T-helper 1 cell treated with Interleukin-12 subunit alpha and Interleukin-12 subunit beta and Interleukin-4 antibody, amounts not matched to agents 30 ng/mL and 1 ng/mL, for 36 hours (primary cell): ENCODE measurements at regions not wholly inside any gene's neighbourhood (a gene's known extent, or its start where the extent isn't known, plus 50 kb on each side); places are given as distances from the start of the nearest gene placed in this dataset.

Source experiments
- intact Hi-C: fragments of 100-400 bp; cut with micrococcal nuclease; formaldehyde crosslinking; loops from one replicate; pipeline ENCODE4 v1.15.1; 2024

DNA sequence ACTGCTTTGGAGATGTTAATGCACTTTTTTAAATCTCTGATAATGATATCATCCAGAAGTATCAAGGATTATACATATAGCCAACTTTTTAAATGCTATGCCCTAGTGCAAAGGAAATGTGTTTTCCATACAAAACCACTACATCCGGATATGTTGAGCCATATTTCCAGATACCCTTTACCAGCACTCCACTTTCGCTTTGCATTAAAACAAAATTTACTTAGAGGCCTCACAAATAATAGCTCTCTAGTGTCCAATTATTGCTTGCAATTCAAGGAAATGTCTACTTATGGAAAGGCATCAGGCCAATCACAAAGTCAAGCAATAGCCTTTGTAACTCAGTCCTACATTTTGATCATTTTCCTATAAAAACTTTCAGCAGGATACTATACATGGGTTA is 1072.8 kb upstream of the INTU start:
- intact Hi-C loops: no loop called here

DNA sequence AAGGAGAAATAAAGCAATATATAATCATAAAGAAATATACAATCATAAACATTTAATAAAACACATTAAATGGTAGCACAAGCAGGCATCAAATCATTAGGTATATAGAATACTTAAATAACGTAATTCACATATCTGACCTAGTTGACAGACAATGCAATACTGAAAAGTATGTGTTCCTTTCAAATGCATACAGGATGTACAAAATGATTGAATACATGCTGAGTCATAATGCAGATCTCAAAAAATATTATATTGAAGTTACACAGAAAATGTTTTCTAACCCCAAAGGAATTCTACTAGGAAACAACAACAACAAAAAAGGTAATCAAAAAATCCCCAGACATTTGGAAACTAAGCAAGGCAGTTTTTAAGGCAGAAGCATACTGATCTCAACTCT is 1072.0 kb upstream of the INTU start:
- intact Hi-C loops: no loop called here

DNA sequence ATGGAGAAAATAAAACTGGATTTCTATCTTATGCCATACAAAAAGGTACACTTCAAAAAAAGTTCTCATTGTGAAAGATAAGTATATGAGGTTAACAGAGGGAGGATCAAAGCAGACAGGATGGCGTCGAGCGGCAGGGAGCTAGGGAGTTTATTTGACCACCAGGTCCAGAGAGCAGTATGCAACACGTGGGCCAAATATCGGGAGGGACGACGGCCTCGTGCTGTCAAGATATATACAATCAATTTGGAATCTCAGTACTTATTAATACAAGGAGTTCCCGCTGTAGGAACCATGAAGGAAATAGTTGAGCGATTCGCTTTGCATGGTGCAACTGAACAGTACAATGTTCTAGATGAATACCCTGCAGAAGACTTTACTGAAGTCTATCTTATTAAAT is 1069.4 kb upstream of the INTU start:
- intact Hi-C loops: no loop called here

DNA sequence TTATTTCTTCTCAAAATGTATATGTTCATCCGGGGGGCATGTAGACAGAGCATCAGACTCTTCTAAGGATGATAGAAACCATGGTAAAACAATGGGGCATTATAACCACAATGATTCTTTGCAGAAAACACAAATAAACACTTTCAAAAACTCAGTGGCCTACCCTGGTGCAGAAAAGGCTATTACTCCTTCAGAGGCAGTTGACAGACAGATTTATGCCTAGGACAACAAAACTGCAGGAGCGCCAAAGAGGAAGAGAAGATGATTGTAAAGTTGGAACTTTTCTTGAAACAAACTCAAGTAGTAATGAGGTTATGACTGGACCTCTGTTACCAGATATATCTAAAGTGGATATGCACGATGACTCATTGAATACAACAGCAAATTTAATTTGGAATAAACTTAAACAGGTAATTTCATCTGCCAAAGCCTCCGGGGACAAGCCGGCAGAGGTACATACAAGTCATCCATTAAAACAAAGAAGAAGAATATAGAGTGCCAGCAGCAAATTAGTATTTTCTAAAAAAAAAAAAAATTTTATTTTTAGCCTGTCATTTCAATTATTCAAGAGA is 1068.4 kb upstream of the INTU start:
- intact Hi-C loops: no loop called here

DNA sequence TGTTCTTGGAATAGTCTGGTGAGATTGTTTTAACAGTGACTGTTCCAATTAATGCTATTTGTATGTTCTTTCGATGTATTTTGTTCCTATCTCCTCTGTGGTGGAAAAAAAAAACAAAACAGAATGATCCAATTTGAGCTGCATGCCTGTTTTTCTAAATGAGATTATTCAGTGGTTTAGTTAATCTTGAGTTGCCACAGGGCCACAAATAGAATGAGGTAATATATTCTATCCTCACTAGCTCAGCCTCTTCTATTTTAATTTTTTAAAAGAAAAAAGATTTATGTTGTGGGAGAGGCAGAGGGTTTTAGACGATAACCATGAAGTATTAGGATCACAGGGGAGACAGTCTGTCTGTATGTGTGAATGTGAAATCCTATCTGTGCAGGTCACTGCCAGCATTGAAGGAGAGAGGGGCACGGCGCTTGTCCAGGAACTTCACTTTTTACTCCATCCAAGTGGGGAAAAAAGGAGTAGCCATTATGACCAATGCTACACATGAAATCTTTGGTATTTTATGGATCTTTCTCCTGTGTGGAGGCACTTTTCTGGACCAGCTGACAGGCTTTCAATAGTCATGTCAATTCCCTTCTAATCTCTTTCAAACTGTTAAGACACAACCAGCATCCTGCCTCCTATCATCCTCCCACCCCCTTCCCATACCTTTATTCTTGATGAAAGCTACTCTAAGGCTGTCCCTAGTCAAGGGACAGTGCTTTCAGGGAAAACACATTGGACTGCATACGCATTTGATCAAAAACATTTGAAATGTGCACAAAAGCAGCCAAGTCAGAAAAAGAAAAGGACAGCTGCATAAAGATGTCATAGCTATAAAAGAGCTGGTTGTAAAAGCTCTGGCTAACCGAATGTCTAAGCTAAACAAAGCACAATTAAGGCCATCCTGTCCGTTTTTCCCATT is 1063.8 kb upstream of the INTU start:
- intact Hi-C loops: no loop called here

DNA sequence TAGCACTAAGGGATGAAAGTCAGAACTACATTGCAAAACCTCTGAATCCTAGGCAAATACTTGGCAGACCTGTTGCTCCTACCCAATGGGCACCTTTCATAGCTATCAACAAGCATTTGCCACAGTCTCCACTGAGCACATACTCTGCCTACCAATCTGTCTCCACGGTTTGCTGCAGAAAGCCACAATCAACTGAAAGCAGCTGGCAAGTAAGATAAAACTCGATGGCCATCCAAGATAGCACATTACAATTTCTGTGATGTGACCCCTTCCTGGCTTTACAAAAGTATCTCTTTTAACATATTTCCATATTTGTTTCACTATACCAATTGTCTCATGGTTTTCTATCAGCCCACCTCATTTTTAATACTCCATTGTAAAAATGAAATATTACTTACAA is 1060.5 kb upstream of the INTU start:
- intact Hi-C loops: no loop called here

DNA sequence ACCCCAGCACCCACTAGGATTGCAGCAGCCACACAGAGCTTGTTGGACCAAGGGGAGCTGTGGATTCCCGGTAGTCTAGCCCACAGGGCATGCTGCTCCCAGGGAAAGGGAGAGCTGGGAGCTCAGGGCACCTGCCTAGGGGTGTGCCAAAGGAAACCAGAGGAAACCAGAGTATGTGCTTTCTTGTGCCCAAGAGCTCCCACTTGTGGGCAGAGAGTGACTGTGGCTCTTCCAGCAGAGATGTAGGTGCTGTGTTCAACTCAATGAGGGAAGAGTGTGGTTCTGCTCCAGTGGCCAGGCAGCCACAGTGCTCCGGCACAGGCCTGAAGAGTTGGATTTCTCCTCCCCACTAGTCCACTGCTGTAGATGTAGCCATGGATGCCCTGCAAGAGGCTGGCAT is 1050.0 kb upstream of the INTU start:
- intact Hi-C loops: no loop called here

DNA sequence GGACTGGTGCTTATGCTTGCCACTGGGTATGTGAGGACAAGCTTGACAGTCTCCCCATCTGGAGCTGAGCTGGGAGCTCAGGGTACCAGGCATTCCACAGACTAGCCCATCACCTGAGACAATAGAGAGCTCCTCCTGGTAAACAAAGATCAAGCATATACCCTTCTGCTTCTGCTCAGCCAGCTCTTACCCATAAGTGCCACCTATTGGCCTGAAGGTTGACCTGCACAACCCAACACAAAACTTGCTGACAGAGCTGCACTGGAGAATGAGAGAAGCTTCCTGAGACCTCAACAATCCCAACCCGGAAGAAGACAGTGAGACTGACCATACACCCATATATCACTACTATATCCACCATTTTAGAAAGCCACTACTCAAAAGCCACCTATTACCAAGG is 1049.2 kb upstream of the INTU start:
- intact Hi-C loops: no loop called here

DNA sequence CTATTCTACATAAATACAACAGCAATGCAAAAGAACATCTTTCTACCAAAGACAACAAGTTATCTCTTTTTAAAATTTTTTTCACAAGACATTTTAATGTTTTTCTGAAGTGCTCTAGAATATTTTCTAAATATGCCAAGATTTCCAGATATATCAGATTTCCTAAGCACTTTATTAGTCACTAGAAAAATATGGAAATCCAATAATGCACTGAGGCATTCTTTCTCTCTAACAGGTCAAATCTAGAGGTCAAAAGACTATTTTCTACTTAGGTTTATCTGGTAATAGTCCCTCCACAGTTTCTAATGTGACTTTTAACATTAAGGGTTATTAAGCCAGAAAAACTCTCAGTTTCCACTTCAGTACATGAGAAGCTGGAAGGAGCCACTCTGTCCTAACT is 1041.2 kb upstream of the INTU start:
- intact Hi-C loops: no loop called here

DNA sequence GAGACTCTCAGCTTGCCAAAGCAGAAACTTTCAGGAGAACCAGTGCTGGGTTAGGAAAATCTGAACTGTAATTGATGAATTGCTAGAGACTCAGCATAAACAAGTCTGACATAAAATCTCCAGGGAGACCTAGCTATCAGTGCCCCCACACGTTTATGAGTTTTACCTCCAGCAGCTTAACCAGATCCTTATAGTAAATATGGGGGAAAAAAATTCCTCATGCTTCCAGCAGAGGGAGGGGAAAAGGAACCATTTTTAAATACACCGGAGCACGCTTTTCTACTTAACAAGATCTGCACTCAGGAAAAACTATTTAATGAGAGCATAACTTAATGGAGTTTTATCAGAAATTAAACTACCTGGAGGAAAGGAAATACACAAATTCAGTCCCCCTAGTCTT is 1040.7 kb upstream of the INTU start:
- intact Hi-C loops: no loop called here

DNA sequence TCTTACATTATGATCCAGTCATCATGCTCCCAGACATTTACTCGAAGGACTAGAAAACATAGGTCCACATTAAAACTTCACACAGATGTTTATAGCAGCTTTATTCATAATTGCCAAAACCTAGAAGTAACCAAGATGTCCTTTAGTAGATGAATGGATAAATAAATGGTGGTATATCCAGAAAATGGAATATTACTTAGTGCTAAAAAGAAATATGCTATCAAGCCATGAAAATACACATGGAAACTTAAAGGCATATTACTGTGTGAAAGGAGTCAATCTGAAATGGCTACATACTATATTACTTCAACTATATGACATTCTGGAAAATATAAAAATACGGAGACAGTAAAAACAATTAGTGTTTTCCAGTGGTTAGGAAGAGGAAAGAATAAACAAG is 1039.1 kb upstream of the INTU start:
- intact Hi-C loops: no loop called here

DNA sequence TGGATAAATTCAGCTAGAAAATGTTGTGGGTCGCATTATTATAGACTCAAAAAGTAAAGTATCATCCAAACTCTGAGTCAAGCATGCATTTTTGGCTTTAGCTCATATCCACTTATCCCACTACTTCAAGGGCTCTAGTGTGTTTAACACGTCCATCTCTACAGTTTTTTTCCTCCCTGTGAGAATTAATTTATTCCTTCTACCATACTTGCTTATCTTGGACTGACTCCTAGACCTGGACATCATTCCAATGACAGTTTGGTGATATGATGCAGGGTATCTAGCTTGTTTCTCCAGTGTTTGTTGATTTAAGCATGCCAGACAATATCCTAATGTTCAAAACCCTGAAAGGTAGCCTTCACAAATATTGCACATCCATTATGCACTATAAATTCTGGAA is 1037.1 kb upstream of the INTU start:
- intact Hi-C loops: no loop called here

DNA sequence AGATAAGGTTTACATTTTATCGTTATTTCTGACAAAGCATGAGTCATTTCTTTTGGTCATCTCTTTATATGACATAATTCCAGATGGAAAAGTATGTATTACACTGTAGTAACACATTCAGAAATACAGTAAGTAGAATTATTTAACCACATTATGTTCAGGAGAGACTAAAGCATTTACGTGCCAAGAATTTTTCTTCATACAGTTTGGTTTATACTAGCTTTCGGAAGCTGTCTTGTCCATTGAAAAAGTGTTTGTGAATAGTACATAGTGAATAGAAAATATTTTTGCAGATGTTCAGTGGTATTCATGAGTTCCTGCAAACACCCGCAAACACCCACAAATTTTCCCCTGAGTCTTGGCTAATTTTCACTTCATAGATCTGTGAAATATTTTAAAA is 1033.0 kb upstream of the INTU start:
- intact Hi-C loops: loop anchor here (10.0 kb wide), 1 partner anchor 1285 kb away; the partner anchor contains the start of gene FAT4

DNA sequence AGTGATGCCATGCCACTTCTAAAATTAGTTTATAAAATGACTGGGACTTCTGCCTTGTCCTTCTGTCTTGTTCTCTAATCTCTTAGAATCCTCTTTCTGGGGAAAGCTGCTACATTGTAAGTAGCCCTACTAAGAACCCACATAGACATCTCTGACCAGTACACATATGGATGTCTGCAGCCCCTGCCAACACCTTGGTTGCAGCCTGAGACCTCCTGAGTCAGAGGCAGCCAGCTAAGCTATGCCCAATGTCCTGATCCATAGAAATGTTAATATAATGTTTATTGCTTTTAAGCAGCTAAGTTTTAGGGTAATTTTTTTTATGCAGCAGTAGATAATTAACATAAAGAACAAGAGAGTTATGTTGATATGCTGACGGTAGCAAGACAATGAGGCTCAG is 1029.5 kb upstream of the INTU start:
- intact Hi-C loops: loop anchor here (10.0 kb wide), 1 partner anchor 1288 kb away; the partner anchor contains the start of gene FAT4

DNA sequence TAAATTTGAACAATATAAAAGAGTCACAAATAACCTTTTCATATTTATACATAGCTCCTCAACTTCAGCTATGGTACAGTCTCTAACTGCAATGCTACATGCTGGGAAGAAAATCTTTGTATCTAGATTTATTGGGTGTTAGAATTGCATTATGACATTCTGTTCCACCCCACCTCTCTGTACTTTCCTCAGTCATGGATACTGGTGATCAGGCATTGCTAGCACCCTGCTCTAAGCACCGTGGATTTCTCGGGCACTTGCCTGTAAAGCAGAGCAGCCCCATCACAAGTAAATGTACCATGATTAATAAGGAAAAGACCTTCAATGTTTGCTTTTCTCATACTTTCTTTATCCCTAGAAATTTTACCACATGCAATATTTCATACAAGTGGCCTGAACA is 1028.9 kb upstream of the INTU start:
- intact Hi-C loops: loop anchor here (10.0 kb wide), 1 partner anchor 1289 kb away; the partner anchor contains the start of gene FAT4

DNA sequence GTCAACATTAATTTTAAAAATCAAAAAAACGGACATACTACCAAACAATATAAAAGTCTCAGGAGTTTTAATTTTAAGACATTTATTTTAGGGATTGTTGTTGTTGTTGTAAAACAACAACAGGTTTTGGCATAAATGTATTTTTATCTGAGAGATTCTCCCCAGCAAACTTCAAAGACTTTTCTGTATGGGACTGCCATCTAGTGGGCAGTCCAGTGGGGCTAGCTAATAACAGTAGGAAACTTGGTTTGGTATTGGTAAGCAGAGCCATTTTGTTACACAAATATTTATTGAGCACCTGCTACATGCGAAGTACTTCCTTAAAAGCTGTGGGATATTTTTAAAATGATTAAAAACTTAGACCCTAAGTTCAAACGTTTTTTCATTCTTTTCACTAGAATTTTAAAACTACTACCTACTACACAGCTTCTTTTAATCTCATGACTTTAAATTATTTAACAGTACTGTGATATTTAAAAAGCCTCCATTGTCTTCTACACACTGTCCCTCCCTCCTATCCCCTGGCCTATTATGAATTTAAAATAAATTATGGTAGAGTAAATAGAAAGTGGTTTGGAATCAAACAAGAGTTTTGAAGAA is 1028.4 kb upstream of the INTU start:
- intact Hi-C loops: loop anchor here (10.0 kb wide), 1 partner anchor 1290 kb away; the partner anchor contains the start of gene FAT4

DNA sequence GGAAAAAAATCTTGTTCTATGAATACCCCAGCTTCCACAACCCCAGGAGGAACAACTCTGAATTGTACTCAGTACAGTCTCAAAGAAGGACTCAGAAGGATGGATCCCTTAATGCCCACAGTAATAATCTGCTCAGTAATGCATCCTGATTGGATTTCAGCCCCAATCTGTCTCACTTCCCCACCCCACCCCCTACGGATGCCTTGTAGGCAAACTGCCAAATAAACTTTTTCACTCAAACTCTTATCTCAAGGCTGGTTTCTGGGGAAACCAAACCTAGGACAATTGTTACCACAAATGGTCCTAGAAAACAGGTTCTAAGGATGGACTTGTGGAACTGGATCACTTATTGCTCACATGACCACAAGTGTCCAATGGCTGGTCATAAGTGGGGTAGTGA is 1021.8 kb upstream of the INTU start:
- intact Hi-C loops: no loop called here

DNA sequence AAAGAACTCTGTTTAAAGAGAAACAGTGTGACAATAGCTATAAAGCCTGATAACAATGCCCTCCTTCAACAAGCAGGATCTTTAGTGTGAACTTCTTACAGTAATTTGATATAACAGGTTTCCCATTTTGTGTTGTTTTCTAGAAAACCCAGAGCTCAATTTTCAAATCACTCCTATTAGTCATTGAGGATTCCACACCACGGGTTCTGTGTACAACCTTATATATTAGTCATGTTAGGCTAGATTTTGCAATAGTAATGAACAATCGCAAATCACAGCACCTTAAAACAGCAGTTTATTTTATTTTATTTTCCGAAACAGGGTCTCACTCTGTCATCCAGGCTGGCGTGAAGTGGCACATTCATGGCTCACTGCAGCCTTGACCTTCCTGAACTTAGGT is 1020.9 kb upstream of the INTU start:
- intact Hi-C loops: no loop called here

DNA sequence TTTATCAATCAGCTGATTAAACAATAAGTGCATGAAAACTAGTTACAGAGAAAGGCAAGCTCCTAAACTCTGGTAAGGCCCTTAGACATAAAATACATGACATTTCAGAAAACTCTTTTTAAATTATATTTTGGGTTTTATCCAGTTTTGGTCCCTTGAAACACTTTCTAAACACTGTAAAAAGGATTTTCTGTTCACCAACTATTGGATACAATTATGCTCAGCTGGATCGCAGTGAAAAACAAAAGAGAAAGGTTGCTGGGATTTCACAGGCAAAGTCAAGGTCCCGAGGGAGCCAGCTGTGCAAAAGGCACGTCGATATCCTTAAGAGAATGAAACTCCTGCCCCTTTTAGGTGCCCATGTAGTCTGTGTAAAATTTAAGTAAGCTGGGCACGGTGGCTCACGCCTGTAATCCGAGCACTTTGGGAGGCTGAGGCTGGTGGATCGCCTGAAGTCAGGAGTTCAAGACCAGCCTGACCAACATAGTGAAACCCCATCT is 1018.4 kb upstream of the INTU start:
- intact Hi-C loops: no loop called here

DNA sequence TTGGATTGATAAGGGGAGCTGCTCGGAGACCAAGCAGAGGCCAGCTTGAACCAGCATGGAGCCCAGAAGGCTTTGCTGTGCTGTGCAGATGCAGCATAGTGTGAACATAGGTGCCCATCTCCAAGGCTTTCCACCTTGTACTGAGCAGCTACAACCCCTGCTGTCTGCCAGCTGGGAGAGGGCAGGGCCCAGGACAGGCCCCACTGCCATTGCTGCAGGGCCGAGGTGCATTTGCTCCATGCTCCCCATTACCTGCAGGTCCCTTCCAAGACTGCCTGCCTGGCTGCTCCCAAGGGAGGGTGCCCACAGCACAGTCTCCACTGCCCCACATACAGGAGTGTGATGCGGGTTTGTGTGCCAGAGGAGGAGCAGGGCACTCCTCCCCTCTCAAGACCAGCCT is 1016.0 kb upstream of the INTU start:
- intact Hi-C loops: no loop called here

DNA sequence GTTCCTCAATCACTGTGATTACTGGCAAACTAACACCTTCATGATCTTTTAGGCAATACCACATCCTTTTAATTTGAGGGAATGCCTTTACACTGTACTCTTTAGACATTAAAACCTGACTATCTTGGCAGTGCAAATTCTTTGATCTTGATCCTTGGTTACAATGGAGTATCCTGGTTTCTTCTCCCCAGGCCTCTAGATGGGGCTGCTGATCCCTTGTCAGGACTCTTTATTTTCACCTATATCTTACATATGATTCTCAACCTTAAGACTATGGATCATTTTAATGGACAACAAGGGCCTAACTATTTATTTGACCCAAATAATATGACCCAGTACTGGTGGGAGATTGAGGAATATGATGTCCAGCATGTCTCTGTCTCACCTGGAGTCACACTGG is 1005.5 kb upstream of the INTU start:
- intact Hi-C loops: no loop called here

DNA sequence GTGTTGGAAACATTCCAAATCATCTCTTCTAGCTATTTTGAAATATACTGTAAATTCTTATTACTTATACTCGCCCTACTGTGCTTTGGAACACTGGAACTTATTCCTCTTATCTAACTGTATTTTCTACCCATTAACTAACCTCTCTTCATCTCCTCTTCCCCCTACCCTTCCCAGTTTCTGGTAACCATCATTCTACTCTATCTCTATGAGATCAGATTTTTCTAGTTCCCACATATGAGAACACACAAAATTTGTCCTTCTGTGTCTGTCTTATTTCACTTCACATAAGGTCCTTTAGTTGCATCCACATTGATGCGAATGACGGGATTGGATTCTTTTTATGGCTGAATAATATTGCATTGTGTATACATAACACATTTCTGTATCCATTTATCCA is 1003.8 kb upstream of the INTU start:
- intact Hi-C loops: no loop called here
